CD4-positive, alpha-beta T cell treated with Interleukin-10 for 1 hour (primary cell): ENCODE measurements at regions not wholly inside any gene's neighbourhood (a gene's known extent, or its start where the extent isn't known, plus 50 kb on each side); places are given as distances from the start of the nearest gene placed in this dataset.
"Not testable (repeated sequence)": the region's sequence is repeated elsewhere in the genome, so short reads cannot be mapped to it uniquely, and the experiment has no call there.

Experiments used
- DNase-seq: peaks from one replicate; pipeline ENCODE4 v3.0.0-alpha.2; 2020

DNA sequence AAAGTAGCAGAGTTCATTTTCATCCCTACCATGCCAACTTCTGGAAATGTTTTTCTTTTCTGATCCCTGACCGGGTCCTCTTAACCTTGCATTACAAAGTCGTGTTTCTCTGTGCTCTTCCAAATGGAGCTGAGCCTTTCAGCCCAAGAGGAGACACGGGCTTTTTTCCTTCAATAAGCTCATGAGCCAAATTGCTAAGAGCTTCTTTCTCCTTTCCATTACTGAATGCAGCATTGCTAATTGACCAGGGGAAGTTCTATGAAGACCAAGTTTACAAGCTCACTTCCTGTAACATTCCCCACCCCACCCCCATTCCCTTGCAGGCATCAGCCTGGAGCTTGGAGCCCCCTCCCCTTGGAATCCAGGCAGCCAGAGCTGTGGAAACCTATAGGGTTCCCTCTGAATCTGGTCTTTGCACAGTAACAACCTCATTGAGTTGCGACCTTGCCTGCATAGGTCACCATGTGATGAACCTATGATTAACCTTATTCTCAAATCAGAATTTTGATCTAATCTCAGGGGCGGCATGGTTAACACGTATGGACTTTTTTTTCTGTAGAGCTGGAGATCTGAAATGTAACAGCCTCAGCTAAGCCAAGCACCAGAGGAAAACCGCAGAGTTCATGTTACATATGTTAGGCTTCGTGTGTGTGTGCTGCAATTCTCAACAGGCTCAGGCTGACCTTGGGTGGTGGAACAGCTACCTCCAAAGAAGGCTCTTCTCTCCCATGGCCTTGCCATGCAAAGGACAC, 395.7 kb upstream of the ZNF462 start:
- no peak for DNase-seq

- DNase-seq: no peak
Observed at GRCh38 chr9:106467865-106468164, 395.2 kb upstream of the ZNF462 start.

GRCh38 chr9:106468431-106468830, 394.5 kb upstream of the ZNF462 start:
- DNase-seq: no peak

GRCh38 chr9:106478312-106478711, 384.7 kb upstream of the ZNF462 start:
- no peak for DNase-seq

DNA sequence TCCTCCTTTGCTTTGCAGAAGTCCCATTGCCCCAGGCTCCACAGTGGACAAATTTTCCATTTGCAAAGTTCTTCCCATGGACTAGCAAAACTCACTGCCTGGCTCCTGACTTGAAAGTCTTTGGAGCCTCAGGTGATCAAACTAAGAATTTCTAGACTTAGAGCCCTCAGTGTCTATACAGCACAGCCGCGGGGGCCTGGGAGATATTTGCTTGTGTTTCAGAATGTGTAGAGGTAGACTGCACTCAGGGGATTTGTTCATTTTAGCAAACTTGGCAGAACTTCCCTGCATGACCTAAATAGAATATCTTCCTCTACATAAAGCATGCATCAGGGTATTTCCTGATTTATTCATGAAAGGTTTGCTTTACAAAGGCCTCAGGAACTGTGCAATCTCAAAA, 384.2 kb upstream of the ZNF462 start:
- no peak for DNase-seq

DNA sequence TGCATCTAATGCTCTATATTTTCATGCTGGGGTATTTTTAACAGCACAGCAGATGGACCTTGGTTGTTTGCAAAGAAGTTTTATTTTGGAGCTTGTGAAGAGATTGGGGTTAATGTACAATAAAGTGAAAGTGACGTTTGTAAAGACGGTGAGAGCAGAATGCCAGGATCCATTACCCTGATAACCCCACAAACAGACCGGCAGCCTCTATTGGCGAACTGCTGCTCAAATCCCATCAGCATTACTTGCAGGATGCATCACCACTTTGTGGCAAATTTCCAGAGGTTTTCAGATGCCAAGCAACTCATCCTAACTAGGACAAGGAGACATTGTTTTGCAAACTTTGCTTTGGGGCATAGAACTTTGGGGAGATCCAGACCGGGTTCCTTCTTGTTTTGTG, 383.3 kb upstream of the ZNF462 start:
- no peak for DNase-seq

DNA sequence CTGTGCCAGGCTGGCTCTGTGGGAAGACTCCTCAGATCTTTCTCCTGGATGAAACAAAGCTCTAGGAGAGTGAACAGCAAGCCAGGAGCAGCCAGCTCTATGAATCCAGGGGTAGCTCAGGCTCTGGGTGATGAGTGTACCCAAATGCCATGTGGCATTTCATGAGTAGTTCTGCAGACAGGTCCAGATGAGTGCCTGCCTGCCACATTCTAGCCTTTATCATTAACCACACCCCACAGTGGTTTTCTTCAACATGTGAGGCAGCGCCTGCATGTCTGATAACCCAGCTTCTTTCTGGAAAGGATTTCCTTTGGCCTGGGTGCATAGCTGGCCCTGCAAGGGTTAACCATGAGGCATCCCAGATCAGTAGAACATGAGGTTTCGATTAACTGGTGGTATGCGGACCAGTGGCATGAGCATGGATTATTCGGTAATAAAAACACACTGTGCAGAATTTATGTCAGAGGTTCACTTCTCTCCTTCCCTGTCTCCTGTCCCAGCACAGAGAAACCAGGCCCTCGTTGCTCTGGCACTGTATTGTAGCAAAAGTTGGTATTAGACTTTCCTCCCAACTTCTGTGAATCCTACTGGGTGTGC, 381.9 kb upstream of the ZNF462 start:
- no peak for DNase-seq

DNA sequence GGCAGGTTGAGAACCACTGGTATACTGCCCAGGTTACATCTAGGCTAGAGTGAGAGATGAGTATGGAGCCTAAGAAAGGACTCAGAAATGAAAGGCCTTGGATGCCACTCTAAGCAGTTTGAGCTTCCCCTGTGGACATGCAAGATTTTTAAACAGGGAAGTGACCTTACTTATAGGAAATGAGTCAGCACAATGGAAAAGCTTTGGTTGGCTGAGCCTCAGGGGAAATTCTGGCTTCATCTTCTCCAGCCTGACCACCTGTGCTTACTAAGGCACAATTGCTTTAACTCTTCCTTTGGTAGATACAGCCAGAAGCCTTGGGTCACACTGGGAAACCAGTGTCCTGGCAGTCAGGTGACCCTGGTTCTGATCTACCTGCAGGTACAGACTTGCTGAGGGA, 380.2 kb upstream of the ZNF462 start:
- no peak for DNase-seq

GRCh38 chr9:106486685-106487084, 376.3 kb upstream of the ZNF462 start:
- no peak for DNase-seq

GRCh38 chr9:106487266-106487665, 375.7 kb upstream of the ZNF462 start:
- no peak for DNase-seq

GRCh38 chr9:106492126-106492525, 370.8 kb upstream of the ZNF462 start:
- DNase-seq: not testable (repeated sequence)

- no peak for DNase-seq
Observed at GRCh38 chr9:106500171-106500570, 362.8 kb upstream of the ZNF462 start.

DNA sequence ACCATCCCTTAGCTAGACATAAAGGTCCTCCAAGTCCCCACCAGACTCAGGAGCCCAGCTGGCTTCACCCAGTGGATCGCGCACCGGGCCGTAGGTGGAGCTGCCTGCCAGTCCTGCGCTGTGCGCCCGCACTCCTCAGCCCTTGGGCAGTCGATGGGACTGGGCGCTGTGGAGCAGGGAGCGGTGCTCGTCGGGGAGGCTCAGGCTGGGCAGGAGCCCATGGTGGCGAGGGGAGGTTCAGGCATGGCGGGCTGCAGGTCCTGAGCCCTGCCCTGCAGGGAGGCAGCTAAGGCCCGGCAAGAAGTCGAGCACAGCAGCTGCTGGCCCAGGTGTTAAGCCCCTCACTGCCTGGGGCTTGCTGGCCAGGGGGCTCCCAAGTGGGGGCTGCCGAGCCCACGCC, 361.8 kb upstream of the ZNF462 start:
- DNase-seq: not testable (repeated sequence)

DNA sequence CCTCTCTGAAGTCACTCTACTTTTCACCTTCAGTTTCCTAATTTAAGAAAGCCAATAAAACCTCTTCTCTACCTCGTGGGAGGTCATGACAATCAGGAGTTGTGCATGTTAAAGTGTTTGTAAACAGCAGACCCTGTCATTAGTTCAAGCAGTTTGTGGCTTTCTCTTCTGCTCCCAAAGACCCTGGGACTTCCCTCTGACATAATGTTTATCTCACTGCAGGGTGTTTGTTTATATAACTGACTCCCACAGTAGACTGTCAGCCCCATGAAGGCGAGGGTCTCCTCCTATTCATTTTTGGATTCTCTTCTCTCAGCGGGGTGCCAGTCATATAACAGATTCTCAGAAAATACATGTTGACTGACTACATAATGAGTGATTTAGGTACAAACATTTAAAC, 360.0 kb upstream of the ZNF462 start:
- DNase-seq: no peak

DNA sequence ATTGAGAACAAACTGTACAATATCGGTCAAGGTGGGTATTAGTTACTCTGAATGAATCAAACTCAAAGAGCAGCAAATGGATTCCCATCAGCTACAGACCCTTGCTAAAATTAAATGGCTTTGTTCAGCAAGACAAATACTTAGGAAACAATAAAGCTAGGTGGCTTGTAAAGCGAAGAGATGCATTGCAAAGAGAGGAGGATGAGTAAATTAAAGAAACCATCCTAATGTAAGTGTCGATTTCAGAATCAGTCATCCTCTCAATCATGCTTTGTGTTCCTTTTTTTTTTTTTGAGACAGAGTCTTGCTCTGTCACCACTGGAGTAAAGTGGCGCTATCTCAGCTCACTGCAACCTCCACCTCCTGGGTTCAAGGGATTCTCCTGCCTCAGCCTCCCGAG, 359.2 kb upstream of the ZNF462 start:
- DNase-seq: no peak

GRCh38 chr9:106526716-106527204, 336.2 kb upstream of the ZNF462 start:
- DNase-seq: no peak

DNA sequence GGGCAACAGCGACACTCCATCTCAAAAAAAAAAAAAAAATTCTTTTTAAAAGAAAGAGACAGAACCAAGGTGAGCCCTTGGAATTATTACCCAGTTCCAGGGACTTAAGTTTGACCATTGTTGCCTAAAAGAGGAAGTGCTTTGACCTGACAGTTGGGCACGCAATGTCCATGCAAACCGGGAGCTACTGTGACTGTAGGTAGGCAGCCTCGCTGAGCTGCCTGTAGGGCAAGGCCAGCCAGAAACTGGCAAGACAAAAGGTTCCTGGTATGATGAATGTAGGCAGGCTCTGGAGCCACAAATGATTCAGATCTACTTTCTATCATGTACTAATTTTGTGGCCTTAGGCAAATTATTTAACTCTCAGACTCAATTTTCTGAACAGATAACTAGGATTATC, 334.8 kb upstream of the ZNF462 start:
- DNase-seq: no peak

DNA sequence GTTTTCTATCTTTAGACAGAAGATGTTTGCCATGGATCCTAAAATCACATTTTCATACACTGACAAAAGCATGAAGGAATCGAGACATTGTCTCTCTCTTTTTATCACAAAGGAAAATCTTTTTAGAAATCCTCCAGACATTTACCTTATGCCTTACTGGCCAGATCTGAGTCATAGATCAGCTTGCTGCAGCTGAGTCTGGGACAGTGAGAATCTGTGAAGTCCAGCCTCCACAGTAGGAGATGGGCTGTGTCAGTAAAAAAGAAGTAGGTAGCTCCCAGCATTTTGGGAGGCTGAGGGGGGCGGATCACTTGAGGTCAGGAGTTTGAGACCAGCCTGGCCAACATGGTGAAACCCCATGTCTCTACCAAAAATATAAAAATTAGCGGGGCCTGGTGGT, 333.4 kb upstream of the ZNF462 start:
- DNase-seq: no peak

DNA sequence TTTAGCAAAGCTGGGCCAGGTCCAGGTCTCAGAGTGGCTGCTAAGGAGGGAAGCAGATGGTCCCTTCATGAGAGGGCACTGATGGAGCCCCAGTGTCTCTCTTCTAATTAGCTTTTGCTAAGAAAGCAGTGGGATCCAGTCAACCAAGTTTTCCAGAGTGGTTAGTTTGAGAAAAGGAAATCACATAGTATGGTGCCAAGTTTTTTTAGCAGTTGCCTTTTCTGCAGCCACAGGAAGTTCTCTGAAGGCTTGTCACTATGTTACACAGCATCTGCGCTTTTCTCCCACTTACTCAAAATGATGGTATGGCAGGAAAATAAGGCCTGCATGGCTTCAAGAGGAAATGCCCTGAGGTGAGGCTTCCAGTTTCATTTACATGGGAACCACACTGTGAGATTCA, 331.5 kb upstream of the ZNF462 start:
- DNase-seq: no peak

DNA sequence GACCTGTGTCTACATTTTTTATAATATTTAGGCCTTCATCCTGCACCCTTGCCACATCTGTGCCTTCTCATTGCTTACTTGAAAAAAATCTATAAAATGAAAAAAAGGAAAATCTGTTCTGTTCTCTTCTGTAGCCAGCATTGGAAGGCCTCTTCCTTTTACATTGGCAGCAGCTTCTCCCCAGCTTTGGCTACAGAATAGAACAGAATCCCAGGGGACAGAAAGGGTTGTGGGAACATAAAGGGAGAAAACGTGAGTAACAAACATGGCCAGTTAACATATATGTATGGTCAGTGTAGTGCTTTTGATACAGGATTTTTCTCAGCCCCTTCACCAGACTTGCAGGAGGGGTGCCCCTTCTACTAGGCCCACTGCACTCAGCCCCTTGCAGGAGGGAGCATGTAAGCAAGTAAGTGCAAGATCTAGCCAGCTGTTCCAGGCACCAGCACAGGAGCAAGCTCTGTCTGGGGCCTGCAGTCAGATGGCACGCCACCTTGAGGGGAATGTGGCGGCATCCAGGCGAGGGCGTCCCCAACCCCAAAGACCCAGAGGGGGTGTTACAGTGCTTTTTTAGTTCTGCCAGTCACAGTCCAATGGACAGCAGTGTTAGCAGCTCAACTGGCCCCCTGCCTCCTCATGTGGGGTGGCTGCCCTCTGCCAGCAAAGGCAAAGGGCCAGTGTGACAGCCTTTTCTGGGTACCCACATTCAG, 330.5 kb upstream of the ZNF462 start:
- no peak for DNase-seq

- DNase-seq: no peak
Observed at GRCh38 chr9:106534800-106535199, 328.2 kb upstream of the ZNF462 start.

GRCh38 chr9:106535439-106535838, 327.5 kb upstream of the ZNF462 start:
- no peak for DNase-seq

- DNase-seq: no peak
Observed at GRCh38 chr9:106557996-106558667, 304.8 kb upstream of the ZNF462 start.

DNA sequence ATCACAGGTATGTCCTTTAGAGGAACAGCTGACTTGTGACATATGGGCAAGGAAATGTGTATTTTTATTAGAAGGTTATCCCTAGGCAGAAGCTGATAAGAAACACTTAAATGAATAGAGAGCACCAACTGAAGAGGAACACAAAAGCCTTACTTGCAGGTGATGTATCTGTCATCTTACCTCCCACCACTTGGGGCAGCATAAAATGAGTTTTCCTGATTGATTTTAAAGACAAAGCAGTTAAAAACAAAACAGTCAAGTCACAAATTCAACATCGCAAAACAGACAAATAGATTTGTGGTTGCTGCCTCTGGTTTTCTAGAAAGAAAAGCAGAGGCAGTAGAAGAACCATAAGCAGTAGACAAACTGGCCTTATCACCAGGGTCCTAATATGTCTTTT, 302.4 kb upstream of the ZNF462 start:
- no peak for DNase-seq
